ENCODE measurements at regions not wholly inside any gene's neighbourhood (a gene's known extent, or its start where the extent isn't known, plus 50 kb on each side); places are given as distances from the start of the nearest gene placed in this dataset.

DNA sequence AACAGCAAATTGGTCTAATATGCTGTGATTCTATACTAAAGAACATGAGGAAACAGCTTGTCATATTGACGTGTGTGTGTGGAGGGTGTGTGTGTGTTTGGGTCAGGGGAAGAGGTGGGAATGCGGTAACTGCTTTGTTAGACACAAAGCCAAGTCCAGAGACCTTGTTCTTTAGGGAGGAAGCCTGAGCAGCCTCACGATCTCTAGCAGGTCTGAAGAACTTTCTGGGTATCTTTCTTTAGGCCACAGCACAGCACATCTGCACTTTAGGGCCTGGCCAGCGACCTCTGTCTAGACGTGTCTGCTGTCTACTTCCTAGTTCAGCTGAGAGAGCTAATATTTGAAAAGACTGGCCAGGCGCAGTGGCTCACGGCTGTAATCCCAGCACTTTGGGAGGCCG lies 220.0 kb upstream of the TPRG1 start:
- DNase-seq (ENCODE audit: extremely low read depth, low read depth), result no peak
- TF ChIP-seq CTCF (IDR thresholded peaks at IDR 0.05; ENCODE audit: low read depth, low read length, missing control alignments), result no peak
- no peak overlapping the region for H3K4me3 ChIP-seq (replicated peaks; ENCODE audit: low read depth, low read length)

- peak; percentile 80 for DNase-seq (ENCODE audit: extremely low read depth, low read depth)
- H3K4me3 ChIP-seq (replicated peaks; ENCODE audit: low read depth, low read length), result no peak overlapping the region
- peak; percentile 95 for TF ChIP-seq CTCF (IDR thresholded peaks at IDR 0.05; ENCODE audit: low read depth, low read length, missing control alignments)
Observed at GRCh38 chr3:188954590-188955208, 217.1 kb upstream of the TPRG1 start.

DNA sequence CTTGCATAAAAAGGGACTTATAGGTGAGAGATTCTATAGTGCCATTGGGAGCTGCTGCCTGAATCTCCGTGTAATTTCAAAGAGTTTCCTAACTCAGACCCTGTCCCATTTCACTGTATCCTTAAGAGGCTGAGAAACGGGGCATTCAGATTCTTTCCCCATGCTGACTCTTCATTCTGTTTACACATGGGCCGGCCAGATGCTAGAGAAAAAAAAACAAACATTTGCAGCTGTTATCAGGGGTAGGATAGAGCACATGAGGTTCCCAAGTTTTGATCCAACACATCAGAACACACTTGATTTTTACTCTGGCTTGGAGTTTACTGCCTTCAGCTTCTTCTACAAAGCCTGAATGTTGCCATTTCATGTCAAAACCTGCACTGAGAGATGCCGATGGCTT lies 215.9 kb upstream of the TPRG1 start:
- DNase-seq (ENCODE audit: extremely low read depth, low read depth), result no peak
- H3K4me3 ChIP-seq (replicated peaks; ENCODE audit: low read depth, low read length), result no peak overlapping the region
- TF ChIP-seq CTCF (IDR thresholded peaks at IDR 0.05; ENCODE audit: low read depth, low read length, missing control alignments), result no peak

DNA sequence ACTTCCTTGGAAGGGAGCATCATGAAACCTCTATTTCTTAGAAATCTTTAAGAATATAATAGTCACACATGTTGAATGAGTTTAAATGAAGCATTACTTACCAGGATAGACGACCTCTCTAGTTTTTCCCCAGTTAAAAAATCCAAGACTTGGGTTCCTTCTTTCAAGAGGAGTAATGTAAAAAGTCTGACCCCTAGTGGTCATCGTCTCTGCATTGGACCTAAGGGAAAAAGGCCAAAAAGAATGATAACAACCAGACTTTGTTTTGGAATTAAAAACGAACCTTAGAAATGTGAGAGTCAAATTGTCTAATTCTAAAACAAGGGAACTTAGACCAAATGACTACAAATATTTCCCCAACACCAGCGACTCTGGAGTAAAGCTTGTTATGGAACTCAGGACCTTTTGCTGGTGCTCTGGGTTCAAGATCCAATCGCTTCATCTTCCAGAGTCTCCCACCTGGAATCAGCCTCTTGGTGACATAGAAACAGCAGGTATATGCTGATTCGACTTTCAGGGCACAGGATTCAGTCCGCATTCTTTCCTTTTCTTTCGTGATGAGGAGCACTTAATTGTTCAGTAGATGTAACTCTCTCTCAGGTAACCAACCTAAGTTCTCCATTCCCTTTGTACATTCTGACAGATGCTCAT lies 214.8 kb upstream of the TPRG1 start:
- H3K4me3 ChIP-seq (replicated peaks; ENCODE audit: low read depth, low read length), result no peak overlapping the region
- no peak for DNase-seq (ENCODE audit: extremely low read depth, low read depth)
- peak; percentile 75 for TF ChIP-seq CTCF (IDR thresholded peaks at IDR 0.05; ENCODE audit: low read depth, low read length, missing control alignments)

- no peak for DNase-seq (ENCODE audit: extremely low read depth, low read depth)
- no peak for TF ChIP-seq CTCF (IDR thresholded peaks at IDR 0.05; ENCODE audit: low read depth, low read length, missing control alignments)
- no peak overlapping the region for H3K4me3 ChIP-seq (replicated peaks; ENCODE audit: low read depth, low read length)
Observed at GRCh38 chr3:188959013-188959412, 212.8 kb upstream of the TPRG1 start.

GRCh38 chr3:188962253-188963247 lies 209.2 kb upstream of the TPRG1 start:
- no peak overlapping the region for H3K4me3 ChIP-seq (replicated peaks; ENCODE audit: low read depth, low read length)
- no peak for DNase-seq (ENCODE audit: extremely low read depth, low read depth)
- TF ChIP-seq CTCF (IDR thresholded peaks at IDR 0.05; ENCODE audit: low read depth, low read length, missing control alignments), result no peak
